IPS-15b (cell line): ENCODE measurements at regions not wholly inside any gene's neighbourhood (a gene's known extent, or its start where the extent isn't known, plus 50 kb on each side); places are given as distances from the start of the nearest gene placed in this dataset.

Experiments
- H3K27me3 ChIP-seq: one replicate; pipeline ENCODE4 v1.6.1; 2013; ENCODE audit warnings: low read length; ENCODE audit not compliant: control insufficient read depth, insufficient read depth
- H3K36me3 ChIP-seq: one replicate; pipeline ENCODE4 v1.6.1; 2013; ENCODE audit warnings: low read length; ENCODE audit not compliant: control insufficient read depth, insufficient read depth
- H3K4me1 ChIP-seq: one replicate; pipeline ENCODE4 v1.6.1; 2013; ENCODE audit warnings: mild to moderate bottlenecking, low read length; ENCODE audit not compliant: control insufficient read depth, insufficient read depth
- H3K4me3 ChIP-seq: one replicate; pipeline ENCODE4 v1.5.1; 2013; ENCODE audit warnings: low read depth, low read length
- H3K9ac ChIP-seq: one replicate; pipeline ENCODE4 v1.6.1; 2013; ENCODE audit warnings: low read depth, mild to moderate bottlenecking, low read length
- H3K9me3 ChIP-seq: one replicate; pipeline ENCODE4 v1.6.1; 2013; ENCODE audit warnings: mild to moderate bottlenecking, low read length; ENCODE audit not compliant: control insufficient read depth, insufficient read depth

DNA sequence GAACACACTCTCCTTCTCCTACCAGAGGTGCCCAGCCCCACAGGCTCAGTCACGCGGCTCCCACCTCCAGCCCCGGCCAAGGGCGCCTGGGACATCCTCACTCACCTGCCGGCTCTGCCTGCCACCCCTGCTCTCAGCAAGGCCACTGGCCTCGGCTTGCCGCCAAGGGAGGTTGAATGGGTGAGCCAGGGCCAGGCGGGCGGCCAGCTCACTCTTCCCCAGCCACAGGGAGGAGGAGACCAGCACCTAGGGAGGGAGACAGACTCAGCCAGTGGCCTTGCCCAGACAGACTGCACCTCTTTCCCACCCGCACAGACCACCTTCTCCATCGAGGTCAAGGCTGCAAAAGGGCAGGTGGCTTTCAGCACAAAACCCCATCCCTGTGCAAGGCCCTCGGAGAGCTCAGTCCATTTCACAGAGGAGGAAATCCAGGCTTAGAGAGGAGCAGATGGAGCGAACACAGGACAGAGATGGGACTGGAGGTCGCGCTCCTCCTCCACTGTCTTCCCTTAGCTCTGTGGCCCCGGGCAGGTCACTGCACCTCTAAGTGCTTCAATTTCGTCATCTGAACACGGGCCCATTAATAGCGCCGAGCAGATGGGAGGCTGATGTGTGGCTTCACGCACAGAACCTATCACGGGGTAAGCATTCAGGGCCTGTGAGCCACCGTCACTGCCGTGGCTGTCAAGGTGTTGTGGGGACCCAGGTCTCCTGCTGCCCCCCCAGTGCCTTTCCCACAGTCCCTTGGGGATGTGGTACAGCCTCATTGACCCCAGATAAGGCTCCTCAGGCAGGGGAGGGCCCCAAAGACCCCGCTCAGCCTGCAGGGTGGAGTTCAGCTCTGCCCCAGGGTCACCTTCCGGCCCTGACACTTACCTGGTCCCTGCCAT, 56.1 kb downstream of the RMI2 start:
- Histone ChIP-seq H3K9ac (peak overlapping the region; percentile 12), H3K36me3 (no peaks in the 10 kb centered on the region), H3K27me3 (no peaks in the 10 kb centered on the region), H3K4me3 (no peak overlapping the region), H3K9me3 (no peaks in the 10 kb centered on the region), H3K4me1 (no peaks in the 10 kb centered on the region)

DNA sequence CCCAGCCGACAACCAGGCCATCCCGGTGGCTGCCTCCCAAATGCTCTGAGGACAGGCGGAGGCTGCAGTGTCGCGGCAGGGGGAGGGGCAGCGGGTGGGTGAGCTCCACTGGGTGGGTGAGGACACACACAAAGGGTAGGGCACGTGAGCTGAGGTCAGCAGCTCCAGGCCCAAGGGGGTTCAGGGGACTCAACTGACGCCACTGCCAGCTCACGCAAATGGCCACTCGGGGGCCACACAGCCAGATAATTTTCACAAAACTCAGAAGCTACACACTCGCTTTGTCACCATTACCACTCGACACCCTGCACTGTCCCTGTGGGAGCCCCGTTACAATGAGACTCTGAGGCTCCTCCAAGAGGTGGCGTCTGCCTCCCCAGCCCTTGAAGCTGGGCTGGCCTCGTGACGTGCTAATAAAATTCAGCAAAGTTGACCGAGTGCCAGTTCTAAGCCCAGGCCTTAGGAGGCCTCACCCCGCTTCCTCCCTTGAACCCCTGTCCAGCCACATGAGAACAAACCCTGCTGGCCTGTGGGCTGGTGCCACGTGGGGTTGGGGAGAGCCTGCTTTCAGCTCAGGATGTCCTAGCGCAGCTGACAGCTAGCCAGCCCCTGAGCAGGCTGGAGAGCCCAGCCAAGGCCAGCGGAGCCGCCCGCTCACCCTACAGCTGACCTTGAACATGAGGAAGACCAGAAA, 56.9 kb downstream of the RMI2 start:
- Histone ChIP-seq H3K36me3 (no peaks in the 10 kb centered on the region), H3K4me3 (no peak overlapping the region), H3K4me1 (no peaks in the 10 kb centered on the region), H3K9ac (peak overlapping the region; percentile 24), H3K27me3 (no peaks in the 10 kb centered on the region), H3K9me3 (no peaks in the 10 kb centered on the region)

GRCh38 chr16:11402745-11403533, 57.7 kb downstream of the RMI2 start:
- H3K4me3 ChIP-seq: no peak overlapping the region
- H3K9ac ChIP-seq: no peak overlapping the region
- H3K4me1 ChIP-seq: no peaks in the 10 kb centered on the region
- H3K27me3 ChIP-seq: no peaks in the 10 kb centered on the region
- H3K9me3 ChIP-seq: no peaks in the 10 kb centered on the region
- no peaks in the 10 kb centered on the region for H3K36me3 ChIP-seq

DNA sequence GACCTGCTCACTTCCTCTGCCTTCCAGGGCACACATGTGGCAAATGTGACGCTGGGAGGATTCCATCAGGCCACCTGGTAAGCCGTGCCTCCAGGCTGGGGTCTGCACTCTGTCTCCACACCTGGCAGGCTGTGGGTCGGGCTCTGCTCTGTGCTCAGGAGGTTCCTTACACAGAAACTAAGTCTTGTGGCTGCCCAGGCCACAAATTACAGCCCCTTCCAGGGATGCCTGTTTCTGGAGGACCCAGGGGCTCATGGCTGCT, 58.2 kb downstream of the RMI2 start:
- no peaks in the 10 kb centered on the region for H3K36me3 ChIP-seq
- no peaks in the 10 kb centered on the region for H3K9me3 ChIP-seq
- H3K27me3 ChIP-seq: no peaks in the 10 kb centered on the region
- no peak overlapping the region for H3K9ac ChIP-seq
- H3K4me1 ChIP-seq: no peaks in the 10 kb centered on the region
- no peak overlapping the region for H3K4me3 ChIP-seq

GRCh38 chr16:11403920-11404319, 58.7 kb downstream of the RMI2 start:
- no peaks in the 10 kb centered on the region for H3K27me3 ChIP-seq
- H3K4me3 ChIP-seq: no peak overlapping the region
- H3K4me1 ChIP-seq: no peaks in the 10 kb centered on the region
- no peaks in the 10 kb centered on the region for H3K36me3 ChIP-seq
- H3K9me3 ChIP-seq: no peaks in the 10 kb centered on the region
- H3K9ac ChIP-seq: no peak overlapping the region

DNA sequence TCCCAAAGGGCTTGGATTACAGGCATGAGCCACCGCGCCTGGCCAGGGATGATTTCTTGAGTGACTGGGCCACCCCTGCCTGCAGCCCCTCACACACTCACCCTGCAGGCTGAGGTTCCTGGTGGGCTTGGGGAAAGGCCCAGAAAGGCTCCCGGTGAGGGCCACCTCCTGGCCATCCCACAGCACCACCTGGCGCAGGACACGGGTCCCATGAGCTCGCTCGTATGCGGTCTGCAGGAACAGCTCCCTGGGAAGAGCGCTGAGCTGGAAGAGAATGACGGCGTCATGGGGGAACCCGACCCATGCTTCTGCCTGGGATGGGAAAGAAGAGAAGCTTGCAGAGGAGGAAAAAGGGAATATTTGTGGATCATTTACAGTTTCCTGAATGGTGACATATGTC, 59.3 kb downstream of the RMI2 start:
- Histone ChIP-seq H3K9me3 (no peaks in the 10 kb centered on the region), H3K9ac (no peak overlapping the region), H3K27me3 (no peaks in the 10 kb centered on the region), H3K4me3 (no peak overlapping the region), H3K36me3 (no peaks in the 10 kb centered on the region), H3K4me1 (no peaks in the 10 kb centered on the region)

DNA sequence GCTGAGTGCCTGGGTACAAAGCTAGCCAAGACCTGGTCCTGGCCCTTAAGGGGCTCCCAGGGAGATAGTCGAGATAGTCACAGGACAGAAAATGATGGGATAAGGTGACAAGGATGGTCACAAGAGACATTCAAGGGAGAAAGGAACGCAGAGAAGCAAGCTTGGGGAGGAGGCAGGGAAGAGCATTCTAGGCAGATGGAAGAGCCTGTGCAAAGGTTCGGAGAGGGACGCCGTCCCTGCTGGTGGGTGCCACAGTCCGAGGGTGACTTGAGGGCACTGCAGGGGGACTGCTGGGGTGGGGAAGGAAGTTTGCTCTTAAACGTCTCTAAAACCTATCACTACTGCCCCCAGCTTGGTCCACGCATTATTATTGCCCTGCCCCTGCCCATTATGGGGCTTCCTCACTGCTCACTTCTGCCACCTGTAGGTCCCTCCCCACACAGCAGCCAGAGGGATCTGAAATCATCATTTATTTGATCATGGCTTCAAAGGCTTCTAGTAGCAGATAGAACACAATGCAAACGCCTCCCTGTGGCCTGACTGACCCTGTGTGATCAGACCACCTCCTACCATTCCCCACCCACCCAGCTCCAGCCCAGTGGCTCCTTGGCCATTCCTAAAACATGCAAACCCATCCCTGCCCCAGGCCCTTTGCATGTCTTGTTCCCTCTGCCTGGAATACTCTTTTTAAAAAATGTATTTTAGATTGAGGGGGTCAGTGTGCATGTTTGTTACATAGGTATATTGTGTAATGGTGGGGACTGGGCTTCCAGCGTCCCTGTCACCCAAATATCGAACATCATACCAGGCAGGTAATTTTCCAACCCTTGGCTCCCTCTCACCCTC, 60.3 kb downstream of the RMI2 start:
- H3K27me3 ChIP-seq: no peaks in the 10 kb centered on the region
- no peaks in the 10 kb centered on the region for H3K36me3 ChIP-seq
- H3K4me3 ChIP-seq: no peak overlapping the region
- H3K9ac ChIP-seq: no peak overlapping the region
- no peaks in the 10 kb centered on the region for H3K4me1 ChIP-seq
- H3K9me3 ChIP-seq: no peaks in the 10 kb centered on the region

DNA sequence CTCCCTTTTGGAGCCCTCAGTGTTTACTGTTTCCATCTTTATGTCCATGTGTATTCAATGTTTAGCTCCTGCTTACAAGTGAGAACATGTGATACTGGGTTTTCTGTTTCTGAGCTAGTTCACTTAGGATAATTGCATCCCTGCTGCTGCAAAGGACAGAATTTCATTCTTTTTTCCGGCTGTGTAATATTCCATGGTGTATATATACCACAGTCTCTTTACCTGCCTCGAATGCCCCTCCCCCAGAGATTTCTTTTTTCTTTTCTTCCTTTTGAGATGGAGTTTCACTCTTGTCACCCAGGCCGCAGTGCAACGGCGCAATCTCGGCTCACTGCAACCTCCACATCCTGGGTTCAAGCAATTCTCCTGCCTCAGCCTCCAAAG, 60.9 kb downstream of the RMI2 start:
- Histone ChIP-seq H3K9ac (no peak overlapping the region), H3K27me3 (no peaks in the 10 kb centered on the region), H3K36me3 (no peaks in the 10 kb centered on the region), H3K9me3 (no peaks in the 10 kb centered on the region), H3K4me3 (no peak overlapping the region), H3K4me1 (no peaks in the 10 kb centered on the region)

DNA sequence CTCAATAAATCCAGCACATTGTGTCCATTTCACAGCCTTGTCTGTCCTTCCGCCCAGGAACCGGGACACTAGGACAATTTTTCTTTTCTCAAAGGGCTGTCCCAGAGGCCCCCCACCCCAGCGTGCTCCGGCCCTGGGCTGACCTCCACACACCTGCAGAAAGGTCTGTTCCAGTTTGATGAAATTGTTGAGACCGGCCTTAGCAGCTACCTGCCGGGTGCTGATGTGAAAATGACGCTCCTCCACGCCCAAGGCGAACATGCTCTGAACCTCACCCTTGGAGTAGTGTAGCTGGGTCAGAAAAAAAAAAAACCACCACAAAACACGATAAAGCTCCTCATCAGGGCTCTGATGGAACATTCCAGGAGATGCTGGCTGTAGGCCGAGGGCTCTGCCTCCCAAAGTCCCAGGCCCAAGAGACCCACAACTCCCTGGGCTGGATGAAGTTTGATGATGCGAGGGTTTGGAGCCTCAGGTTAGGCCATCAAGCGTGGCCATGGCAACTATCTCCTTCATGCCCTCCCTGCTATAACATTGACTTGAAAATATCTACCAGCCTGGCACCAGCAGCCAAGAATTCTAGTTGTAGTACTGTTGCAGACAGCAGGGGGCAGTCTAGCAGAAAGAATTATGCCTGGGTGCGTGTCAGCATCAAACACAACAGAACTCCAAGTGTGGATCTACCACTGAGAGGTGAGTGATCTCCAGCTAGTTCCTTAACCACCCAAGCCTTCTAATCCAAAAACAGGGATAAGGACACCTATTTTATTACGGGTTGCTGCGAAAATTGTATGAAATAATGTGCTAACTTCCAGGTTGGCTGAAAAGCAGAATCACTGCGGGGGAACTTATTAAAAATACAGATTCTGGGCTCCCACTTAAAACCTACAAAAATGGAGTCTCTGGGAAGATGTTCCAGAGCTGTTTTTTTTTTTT, 62.1 kb downstream of the RMI2 start:
- Histone ChIP-seq H3K27me3 (no peaks in the 10 kb centered on the region), H3K9ac (no peak overlapping the region), H3K4me1 (no peaks in the 10 kb centered on the region), H3K36me3 (no peaks in the 10 kb centered on the region), H3K4me3 (no peak overlapping the region), H3K9me3 (no peaks in the 10 kb centered on the region)

DNA sequence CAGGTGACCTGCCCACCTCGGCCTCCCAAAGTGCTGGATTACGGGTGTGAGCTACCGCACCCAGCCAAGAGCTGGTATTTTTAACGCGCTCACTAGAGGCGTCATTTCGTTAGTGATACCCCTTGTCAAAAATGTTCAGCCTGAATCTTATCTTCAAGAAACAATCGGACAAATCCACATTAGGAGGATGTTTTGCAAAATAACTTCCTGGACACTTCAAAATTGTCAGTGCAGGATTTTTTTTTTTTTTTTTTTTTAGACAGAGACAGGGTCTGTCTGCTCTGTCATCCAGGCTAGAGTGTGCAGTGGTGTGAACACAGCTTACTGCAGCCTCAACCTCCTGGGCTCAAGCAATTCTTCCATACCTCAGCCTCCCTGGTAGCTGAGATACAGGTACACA, 63.0 kb downstream of the RMI2 start:
- Histone ChIP-seq H3K4me1 (no peaks in the 10 kb centered on the region), H3K36me3 (no peaks in the 10 kb centered on the region), H3K9ac (no peak overlapping the region), H3K4me3 (no peak overlapping the region), H3K9me3 (no peaks in the 10 kb centered on the region), H3K27me3 (no peaks in the 10 kb centered on the region)
